ENCODE measurements at regions not wholly inside any gene's neighbourhood (a gene's known extent, or its start where the extent isn't known, plus 50 kb on each side); places are given as distances from the start of the nearest gene placed in this dataset.

DNA sequence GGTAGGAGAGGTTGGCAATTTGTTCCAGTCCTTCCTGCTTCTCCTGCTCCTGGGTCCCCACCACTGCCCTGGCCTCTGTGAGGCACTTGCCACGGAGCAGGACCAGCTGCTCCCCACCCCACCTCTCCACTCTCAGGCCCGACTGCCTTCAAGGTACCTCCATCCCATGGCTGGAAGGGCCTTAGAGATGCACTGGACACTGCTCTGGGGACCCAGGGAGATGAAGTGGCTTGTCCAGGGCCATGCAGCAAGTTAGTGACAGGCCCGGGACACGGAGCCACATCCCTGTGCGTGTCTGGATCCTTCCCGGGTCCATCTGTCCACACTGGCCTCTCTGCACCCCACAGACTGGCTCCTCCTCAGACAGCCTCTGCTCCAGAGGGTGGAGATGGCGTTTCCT lies 105.3 kb downstream of the CPZ start:
- DNase-seq, result no peak

- DNase-seq, result no peak
Measured at GRCh38 chr4:8696369-8697127, 104.0 kb downstream of the CPZ start.

DNA sequence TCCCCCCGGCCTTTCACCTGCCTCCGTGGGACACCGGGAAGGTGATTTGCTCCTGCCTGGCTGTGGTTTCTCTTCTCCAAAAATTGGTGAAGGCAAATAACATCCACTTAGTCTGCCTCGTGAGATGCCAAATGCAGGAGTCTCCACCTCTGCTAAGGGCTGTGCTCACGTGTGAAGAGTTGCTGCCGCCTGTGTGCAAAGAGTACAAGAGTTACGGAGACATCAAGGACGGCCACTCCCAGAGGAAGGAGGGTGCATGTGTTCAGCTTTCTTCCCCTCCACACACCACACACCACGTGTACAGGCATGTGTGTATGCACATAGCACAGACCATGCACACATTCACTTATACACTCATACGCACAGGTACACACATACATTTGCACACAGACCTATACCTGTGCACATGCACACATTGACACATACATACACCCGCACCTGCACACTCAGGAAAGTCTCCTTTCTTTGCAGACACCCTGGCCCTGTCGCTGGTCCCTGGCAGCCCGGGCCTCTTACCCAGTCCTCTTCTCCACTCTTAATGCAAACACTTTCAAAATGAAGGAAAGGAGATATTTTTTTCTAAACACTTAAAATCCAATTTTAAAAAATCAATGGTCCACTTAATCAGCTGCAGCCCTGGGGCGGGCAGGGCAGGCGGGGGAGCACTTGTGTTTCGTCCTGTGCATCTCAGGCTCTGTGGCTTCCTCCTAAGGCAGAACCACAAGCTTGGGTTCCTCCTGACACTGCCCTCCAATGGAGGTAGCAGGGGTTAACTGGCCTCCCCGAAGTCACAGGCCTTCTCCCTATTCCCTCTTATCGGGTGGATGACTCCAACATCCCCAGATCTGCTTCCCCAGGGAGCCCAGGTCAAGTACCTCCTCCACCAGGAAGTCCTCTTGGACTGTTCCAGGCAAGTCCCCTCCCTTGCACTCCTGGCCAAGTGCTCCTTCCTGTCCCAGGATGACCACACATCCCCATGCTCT lies 103.0 kb downstream of the CPZ start:
- DNase-seq, result no peak

DNA sequence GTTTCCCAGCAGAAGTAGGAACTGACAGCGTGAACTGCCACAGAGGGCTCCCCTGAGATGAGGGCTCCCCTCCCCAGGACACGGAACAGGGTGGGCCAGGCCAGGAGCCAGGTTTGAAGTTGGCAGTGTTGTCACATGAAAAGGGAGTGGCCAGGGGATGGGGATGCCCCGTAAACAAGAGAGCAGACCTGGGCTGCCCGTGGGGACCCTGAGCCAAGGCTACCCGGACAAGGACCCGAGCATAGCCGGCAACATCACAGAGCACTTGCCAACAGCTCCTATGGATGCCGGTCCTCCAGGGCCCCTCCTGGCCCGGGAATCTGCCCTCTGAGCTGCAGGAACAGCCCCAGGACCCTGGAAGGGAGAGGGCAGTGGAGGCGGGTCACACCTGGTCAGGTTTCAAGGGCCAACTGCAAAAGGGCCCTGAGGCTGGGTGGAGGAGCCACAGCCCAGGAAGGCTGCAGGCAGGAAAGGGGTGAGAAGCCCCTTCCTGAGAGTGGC lies 102.1 kb downstream of the CPZ start:
- DNase-seq, result no peak

DNA sequence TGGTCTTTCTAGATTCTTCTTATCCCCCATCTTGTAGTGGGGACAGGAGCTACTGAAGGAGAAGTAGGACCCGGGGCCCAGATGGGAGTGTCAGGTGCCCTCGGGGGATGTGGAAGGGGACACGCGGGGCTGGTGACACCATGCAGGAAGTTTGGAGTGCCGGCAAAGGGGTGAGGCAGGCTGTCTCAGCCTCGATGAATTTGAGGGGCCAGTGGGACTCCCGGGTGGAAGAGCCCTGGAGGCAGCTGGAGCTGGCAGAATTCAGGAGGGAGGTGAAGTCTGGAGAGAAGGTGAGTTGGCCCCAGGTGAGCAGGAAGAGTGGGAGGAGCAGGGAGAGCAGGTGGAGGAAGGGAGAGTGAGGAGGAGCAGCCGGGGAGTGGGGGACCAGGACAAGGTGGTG lies 101.7 kb downstream of the CPZ start:
- DNase-seq, result no peak

GRCh38 chr4:8691151-8691775 lies 98.7 kb downstream of the CPZ start:
- DNase-seq, result no peak

- DNase-seq, result no peak
Measured at GRCh38 chr4:8690216-8691150, 97.9 kb downstream of the CPZ start.

DNA sequence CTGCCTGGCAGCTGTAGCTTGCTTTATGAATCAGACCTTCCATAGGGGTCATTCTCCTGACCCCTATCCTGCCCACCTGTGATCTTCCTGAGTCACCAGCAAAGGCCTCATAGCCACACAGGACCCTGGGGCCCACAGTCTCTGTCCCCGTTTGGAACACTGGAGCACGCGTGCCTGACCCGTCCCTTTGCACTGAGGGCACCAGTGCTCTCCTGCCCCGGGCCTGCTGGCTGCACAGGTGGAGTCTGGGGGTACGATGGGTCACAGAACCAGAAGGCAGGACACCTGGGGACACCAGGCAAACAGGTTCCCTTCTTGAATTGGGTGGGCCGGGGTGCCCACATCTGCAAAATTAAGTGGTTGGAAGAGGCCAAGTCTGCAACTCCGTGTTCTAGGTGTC lies 97.2 kb downstream of the CPZ start:
- no peak for DNase-seq

- no peak for DNase-seq
Measured at GRCh38 chr4:8688908-8689445, 96.4 kb downstream of the CPZ start.

- peak; percentile 19 for DNase-seq
Measured at GRCh38 chr4:8688041-8688907, 95.7 kb downstream of the CPZ start.

- no peak for DNase-seq
Measured at GRCh38 chr4:8687083-8687482, 94.5 kb downstream of the CPZ start.

- DNase-seq, result no peak
Measured at GRCh38 chr4:8685831-8686230, 93.3 kb downstream of the CPZ start.

DNA sequence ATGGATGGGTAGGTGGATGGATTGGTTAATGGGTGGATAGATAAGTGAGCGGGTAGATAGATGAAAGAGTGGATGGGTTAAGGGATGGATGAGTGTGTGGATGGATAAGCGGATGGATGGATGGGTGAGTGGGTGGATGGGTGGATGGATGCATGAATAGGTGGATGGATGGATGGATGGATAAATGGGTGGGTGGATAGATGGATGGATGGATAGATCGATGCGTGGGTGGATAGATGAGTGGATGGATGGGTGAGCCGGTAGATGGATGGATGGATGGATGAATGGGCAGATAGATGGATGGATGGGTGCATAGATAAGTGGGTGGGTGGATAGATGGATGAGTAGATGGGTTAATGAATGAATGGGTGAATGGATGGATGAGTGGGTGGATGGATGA lies 90.9 kb downstream of the CPZ start:
- DNase-seq, result no peak

DNA sequence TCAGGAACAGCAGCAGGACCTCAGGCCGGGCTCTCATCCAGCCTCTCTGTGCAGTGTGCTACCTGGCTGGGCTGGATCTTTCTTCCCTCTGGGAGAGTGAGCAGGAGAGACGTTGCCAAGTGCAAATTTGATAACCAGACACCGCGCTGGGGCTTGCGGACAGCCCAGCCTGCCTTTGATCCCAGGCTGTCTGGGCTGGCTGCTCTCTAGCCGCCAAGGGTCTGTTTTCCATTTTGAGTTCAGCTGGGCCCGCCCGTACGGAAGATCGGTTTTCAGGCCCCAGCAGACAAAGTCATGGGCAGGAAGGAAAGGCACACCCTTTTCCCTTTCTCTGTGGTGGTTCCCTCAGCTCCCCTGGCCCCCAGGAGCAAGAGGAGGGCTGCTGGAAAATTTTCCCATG lies 90.2 kb downstream of the CPZ start:
- DNase-seq, result no peak

DNA sequence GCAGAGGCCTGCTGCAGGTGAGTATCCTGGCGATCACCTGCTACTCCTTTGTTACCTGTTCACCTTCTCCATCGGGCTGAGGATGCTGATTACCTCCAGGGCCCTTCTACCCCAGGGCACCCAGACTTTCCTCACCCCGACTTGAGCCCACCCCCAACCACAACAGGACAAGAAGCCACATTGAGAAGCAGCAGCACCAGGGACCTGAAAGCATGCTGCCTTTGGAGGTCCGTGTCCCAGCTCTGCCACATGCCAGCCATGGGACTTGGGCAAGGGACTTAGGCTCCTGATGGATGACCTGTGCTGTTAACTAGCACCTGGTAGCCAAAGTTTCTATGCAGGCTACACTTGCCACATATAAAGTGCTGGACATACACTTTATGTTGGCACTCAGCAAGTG lies 89.7 kb downstream of the CPZ start:
- DNase-seq, result no peak

DNA sequence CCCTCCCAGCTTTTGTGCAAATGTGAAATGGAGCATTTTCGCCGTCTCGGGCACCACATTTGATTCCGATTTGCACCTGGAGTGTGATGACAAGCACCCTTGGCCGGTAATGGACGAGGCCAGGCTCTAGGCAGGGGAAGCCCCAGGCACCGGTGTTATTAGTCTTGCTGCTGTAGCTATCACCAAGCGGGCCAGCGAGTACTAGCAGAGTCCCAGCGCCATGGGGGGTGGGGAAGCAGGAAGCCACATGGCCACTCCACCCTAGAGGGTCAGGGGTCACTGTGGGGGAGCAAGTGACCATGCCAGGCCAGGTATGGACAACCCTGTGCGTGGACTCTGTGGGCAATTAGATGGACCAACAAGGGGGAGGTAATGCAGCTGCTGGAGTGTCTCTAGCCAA lies 88.8 kb downstream of the CPZ start:
- DNase-seq, result no peak

GRCh38 chr4:8679032-8679431 lies 86.5 kb downstream of the CPZ start:
- DNase-seq, result no peak

DNA sequence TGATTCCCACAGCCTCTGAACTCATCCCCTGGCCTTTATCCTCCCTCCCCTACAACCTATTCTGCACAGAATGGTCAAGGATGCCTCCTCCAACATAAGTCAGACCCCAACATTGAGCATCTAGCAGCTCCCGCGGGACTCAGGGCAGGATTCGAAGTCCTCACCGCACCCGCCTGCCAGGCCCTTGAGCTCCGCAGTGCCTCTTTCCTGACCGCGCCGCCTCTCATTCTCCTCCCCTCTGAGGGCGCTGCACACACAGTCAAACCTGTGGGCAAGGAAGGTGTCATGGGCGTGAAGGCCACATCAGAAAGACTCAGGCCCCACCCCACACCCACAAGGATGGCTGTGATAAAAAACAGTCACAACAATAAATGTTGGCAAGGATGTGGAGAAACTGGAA lies 84.1 kb downstream of the CPZ start:
- no peak for DNase-seq

- DNase-seq, result no peak
Measured at GRCh38 chr4:8675906-8676305, 83.3 kb downstream of the CPZ start.

- peak; percentile 30 for DNase-seq
Measured at GRCh38 chr4:8675383-8675782, 82.8 kb downstream of the CPZ start.

Data from fibroblast of skin of scalp (primary cell).